GM03348 (cell line): ENCODE measurements at regions not wholly inside any gene's neighbourhood (a gene's known extent, or its start where the extent isn't known, plus 50 kb on each side); places are given as distances from the start of the nearest gene placed in this dataset.

Experiments used
- DNase-seq: peaks from one replicate; pipeline ENCODE4 v3.0.0; 2012; ENCODE audit warnings: low spot score

DNA sequence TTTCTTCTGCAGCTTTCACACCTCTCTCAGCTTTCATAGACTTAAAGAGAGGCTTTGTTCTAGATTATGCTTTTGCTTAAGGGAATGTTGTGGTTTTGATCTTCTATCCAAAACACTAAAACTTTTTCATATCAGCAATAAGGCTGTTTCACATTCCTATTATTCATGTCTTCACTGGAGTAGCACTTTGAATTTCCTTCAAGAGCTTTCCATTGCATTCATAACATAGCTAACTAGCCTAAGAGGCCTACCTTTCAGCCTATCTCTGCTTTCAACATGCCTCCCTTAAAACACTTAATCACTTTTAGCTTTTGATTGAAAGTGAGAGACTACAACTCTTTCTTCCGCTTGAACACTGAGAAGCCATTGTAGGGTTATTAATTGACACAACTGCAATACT is 1117.0 kb upstream of the PHF14 start:
- no peak for DNase-seq

DNA sequence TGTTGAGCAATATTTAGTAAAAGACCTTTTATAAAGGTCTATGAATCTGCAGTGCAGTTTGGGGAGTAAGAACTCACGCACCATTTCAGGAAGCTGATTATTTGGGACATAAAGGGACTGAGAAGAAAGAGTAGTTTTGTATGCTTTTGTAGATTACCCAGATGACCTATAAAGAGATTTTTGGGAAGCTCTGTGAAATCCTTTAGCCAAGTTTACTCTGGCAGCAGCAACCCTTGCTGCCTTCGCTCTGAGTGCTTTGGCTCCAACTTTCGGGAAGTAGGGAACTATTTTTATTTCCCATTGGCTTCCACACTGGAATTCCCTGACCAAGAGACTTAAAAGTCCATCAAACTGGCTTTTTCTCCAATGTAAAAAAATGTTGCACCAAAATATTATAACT is 1110.1 kb upstream of the PHF14 start:
- no peak for DNase-seq

DNA sequence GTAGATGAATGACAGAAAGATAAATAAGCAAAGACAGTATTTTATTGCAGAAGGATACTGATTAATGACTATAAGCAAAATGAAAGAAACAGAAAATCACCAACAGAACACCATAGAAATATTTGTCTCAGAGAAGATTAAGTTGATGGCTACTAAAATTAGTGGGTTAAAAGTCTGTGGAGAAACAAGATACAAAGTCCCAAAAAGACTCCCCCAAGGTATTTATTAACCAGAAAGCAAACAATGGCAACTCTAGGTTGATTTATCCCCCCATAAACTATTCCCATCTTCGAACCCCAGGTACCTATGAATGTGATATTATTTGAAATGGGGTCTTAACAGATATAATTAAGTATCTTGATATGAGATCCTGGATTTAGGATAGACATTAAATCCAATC is 1104.5 kb upstream of the PHF14 start:
- no peak for DNase-seq

DNA sequence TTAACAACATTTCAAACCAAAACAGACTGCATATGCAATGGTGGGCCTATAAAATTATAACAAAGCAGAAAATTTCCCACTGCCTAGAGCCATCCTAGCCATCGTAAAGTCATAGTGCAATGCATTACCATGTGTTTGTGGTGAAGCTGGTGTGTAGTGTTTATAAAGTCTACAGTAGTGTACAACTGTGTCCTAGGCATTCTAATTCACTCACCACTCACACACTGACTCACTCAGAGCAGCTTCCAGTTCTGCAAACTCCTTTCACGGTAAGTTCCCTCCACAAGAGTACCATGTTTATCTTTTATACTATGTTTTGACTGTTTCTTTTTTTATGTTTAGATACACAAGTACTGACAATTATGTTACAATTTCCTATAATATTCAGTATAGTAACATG is 1104.1 kb upstream of the PHF14 start:
- no peak for DNase-seq

DNA sequence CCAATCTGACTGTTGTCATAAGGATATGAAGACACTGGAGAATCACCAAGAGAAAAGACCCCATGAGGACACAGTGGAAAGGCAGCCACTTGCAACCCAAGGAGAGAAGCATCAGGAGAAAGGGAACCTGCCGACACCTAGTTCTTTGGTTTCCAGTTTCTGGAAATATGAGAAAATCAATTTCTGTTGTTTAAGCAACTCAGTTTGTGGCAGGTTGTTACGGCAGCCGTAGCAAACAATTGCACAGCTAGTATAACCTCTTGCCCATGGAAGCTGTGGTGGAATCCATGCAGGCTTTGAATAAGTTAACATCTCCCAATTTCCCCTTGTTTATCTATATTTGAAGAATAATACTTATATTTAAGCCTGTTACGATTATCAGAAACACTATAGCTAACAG is 1103.0 kb upstream of the PHF14 start:
- DNase-seq = no peak

DNA sequence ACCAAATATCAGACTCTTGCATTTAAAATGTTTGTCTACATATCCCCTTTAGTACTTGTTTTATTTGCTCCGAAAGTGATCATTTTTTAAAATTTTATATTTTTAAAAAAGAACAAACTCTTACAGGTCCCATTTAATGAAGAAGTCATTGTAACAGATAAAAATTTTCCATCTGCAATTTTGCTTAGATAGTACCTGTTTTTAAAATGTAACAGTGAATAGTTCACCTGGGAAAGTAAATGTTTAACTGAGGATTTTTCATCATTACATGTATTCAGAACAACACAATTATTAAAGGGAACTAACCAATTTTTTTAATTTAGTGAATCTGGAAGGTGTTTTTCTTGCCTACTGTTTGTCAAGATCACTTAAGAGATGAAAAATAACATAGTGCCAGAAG is 1099.5 kb upstream of the PHF14 start:
- no peak for DNase-seq

DNA sequence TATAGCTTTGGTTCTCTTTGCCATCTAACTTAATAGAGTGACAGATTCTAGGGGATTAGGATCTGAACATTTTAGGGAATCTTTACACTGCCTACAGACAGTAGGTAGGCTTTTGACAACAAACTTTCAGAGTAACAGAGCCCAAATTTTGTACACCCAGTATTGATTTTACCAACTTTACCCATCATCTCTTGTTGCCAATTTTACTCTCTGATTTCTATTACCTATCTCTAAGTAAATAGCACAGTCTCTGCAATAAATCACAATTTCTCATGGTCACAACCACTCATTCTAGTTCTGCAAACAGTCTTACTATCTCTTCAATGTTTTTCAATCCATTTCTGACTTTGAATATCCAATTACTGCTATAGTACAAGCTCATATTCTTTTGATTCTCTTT is 1097.6 kb upstream of the PHF14 start:
- no peak for DNase-seq

DNA sequence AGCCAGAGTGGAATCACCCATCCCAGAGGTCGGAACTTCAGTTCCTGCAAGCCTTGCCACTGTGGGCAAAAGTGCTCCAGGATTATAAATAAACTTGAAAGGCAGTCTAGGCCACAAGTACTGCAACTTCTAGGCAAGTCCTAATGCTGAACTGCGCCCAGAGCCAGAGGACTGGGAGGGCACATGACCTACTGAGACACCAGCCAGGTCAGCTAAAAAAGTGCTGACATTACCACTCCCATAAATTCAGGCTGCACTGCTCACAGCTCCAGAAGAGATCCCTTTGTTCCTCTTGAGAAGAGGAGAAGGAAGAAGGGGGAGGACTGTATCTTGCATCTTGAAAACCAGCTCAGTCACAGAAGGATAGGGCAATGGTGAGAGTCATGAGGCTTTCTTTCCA is 1084.1 kb upstream of the PHF14 start:
- no peak for DNase-seq

DNA sequence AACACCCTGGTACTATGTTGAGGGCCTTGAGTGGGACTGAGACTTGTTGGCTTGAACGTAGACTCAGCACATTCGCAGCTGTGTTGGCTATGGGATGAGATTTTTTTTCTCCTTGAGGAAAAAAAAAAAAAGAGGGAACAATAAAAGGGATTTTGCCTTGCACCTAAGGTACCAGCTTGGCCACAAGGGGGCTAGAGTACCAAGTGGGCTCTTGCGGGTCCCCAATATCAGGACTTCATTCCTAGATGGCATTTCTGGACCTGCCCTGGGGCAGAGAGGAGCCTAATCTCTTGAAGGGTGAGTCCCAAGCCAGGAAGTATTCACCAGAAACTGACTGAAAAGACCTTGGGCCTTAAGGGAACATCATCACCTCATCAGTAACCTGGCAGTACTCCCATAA is 1083.6 kb upstream of the PHF14 start:
- no peak for DNase-seq

DNA sequence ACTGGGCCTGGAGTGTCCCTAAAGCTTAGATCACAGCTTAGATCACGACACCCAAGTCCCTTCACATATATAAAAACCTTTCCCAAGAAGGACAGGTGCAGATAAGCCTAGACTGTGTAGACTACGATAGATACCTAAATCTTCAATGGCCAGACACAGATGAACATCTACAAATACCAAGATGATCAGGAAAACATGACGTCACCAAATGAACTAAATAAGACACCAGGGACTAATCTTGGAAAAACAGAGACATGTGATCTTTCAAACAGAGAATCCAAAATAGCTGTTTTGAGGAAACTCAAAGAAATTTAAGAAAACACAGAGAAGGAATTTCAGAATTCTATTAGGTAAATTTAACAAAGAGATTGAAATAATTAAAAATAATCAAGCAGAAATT is 1082.6 kb upstream of the PHF14 start:
- DNase-seq = no peak

DNA sequence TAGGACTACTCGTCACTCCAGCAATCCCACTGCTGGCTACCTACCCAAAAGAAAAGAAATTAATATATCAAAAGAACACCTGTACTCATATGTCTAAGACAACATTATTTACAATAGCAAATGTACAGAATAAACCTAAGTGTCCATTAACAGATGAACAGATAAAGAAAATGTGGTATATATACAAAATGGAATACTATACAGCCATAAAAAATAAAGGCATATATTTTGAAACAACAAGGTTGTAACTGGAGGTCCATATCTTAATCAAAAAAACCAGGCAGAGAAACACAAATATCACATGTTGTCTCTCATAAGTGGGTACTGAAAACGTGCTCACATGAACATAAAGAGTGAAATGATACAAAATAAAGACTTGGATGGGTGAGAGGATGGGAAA is 1073.3 kb upstream of the PHF14 start:
- no peak for DNase-seq

DNA sequence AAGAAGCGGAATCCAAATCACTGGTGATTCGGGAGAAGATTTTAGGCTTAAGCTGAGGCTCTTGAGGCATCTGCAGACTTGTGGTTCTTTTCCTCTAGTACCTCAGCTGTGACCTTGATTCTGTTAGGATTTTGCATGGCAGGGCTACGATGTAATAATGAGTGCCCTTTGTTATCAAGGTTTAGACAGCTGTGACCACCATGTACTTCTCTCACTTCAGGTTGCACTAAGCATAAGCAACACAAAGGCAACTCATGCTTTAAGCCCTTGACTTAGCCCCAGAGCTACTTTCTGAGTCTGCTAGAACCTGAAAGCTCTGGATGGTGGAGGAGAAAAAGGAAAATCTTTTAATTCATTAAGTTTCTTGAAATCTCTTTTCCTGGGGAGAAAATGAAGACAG is 1052.3 kb upstream of the PHF14 start:
- no peak for DNase-seq

DNA sequence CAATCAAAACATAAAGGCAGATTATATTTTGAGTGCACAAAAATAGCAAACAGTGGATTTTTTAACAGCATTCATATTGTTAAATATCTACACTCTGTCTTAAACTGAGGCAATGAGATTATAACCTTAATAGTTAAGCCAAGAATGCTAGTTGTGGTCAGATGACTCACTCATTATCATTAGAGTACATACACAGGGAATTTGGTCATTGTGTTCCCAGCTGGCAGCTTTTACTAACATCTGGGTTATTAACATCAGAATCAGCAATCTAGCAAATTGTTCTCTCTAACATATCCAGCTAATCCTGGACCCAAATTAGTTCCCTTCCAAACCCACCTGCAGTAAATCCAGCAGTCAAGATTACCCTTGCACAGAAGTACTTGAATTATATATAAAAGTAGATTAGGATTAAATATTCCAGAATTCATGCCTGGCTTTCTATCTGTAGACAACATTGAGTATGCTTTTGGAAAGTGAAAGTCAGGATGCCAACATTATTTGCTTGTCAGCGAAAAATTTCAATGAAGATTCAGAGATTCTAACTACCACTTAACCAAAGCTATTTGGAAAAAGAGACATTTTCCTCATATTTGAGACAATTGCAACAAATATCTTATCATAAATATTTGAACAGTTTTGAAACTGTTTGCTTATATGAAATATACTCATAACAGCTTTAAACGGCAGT is 1035.6 kb upstream of the PHF14 start:
- no peak for DNase-seq

DNA sequence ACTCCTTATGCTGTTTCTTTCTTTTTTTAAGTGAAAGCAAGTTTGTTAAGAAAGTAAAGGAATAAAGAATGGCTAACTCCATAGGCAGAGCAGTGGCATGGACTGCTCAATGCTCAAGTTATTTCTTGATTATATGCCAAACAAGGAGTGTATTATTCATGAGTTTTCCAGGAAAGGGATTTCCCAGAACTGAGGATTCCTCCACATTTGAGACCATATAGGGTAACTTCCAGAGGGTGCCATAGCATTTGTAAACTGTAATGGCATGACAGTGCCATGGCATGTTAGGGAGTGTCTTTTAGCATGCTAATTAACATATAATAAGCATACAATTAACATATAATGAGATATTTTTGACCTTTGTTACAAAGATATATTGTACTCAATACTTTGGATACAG is 1034.5 kb upstream of the PHF14 start:
- DNase-seq = no peak

DNA sequence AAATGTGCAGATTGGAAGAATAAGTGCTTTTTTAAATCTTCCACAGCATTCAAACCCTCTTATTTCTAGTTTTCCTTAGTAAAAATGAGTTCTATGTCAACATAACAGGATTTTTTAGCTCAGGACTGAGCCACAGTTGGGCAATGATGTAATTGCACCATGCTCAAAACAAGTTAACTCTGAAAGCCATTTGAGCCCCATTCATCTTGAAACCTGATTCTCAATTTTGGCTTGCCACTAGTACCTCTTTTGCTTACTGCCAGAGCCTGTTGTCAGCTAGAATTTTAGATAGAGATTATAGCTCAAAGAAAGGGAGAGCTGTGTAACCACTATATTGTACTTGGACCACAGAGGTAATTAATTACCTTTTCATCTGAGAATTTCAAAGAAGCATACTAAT is 1028.5 kb upstream of the PHF14 start:
- no peak for DNase-seq

DNA sequence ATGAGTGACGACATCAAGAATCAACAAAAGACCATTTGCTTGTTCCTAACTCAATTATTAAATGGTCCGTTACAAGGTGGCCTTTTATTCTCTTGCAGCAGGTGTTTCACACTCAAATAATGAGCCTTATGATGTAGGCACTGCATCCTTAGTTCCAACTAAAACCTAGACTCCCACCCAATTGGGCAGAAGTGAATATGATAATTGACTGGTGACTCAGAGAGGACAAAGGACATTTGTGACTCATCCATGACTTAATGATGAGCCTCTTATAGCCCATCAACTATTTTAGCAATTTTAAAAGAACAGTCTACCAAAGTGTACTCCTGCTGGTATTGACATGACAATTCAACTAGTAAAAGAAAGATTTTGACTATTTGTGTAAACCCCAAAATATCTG is 1027.8 kb upstream of the PHF14 start:
- no peak for DNase-seq

DNA sequence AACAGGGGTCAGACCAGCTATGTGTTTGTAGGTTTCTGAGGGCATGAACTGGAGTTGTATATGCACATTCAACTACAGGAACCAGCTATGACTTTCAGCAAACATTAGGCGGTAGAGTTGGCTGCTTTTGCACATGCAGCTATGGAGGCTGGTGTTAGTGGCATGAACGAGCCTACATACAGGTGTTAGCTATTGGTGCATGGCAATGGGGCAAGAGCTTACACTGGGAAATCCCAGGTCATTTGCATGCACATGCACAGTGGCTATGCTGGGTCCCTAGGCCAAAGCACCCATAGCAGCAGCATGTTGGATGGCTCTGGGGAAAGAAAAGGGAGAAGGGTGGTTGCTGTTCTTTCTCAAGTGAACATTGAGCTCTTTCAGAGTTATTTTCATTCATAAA is 1018.5 kb upstream of the PHF14 start:
- DNase-seq = no peak

DNA sequence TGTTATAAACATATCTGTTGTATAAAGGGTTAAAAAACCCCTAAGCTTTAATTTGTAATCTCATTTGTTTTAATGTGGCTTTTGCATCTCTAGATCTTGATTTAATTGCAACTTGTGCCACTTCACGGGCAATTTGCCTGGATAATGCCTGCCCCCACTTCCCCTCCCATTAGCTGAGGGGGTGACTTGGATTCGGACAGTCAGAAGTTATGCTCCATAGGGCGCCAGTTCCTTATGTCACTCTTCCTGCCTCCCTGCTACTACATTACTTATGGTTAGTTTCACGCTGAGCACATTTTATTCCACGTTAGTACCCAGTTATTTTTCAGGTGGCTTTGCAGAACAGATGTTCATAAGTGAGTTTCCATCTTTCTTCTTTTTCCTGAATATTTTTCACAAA is 1015.2 kb upstream of the PHF14 start:
- DNase-seq = no peak

DNA sequence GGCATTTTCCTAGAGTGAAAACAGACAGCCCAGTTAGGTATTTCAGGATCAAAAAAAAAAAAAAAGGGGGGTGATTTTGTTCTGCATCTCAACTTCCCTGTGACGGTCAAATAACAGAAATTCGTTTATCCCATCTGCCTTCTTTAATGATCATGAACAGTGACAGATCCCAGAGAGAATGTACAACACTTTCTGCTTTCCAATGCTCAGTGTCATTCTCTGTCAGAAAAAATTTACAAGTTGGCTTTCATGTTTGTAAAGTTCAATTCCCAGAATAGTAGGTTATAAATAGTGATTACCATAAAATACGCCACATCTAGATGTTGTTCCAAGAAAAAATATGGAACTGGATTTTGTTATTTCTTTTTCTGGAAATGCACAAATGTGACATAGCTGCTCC is 1013.2 kb upstream of the PHF14 start:
- no peak for DNase-seq

DNA sequence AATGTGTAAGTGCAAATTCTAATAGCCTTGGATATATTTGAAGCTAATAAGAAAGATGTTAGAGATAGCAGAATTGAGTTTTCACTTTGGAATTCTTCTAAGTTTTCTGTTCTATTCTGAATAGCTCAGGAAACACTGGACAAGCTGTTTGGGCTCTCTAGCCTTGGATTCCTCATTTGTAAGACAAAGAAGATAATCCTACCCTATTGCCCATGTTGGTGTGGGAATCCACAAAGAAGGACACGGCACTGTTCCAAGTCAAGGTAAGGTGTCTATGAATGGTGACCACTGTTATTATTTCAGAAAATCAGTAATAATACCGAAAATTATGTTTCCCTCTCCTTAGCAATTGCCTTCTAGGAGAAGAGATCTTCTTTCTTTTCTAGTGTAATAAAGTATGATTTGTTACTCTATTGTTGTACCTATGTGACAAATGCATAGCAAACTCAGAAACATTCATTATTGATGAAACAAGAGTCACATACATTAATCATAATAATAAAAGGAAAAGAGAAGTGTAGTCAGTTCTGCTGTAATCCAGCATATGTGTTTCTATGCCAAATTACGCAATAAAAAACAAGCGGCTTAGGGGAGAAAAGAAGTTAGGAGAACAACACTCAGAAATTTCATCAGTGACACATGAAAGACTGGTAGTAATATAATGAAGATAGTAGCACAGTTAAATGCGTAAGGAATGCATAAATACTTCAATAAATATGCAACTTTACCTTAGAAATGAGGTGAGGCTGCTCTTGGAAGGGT is 1012.3 kb upstream of the PHF14 start:
- no peak for DNase-seq

DNA sequence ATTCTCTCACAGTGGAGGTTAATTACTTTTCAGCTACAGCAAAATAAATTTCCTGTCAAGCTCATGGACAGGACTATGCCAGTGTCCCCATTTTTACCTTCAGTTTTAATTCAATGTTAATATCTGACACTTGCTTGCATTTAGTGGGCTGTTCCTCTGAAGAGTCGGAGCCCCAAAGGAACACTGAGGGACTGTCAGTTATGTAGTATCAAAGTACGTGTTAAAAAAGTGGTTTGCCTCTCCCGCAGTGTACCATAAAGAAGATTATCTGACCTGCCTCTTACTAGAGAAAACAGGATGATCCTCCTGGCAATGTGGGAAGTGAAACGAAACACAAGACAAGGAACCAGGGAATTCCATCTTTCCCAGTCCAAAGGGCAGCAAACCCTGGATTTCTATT is 1010.9 kb upstream of the PHF14 start:
- DNase-seq = no peak

DNA sequence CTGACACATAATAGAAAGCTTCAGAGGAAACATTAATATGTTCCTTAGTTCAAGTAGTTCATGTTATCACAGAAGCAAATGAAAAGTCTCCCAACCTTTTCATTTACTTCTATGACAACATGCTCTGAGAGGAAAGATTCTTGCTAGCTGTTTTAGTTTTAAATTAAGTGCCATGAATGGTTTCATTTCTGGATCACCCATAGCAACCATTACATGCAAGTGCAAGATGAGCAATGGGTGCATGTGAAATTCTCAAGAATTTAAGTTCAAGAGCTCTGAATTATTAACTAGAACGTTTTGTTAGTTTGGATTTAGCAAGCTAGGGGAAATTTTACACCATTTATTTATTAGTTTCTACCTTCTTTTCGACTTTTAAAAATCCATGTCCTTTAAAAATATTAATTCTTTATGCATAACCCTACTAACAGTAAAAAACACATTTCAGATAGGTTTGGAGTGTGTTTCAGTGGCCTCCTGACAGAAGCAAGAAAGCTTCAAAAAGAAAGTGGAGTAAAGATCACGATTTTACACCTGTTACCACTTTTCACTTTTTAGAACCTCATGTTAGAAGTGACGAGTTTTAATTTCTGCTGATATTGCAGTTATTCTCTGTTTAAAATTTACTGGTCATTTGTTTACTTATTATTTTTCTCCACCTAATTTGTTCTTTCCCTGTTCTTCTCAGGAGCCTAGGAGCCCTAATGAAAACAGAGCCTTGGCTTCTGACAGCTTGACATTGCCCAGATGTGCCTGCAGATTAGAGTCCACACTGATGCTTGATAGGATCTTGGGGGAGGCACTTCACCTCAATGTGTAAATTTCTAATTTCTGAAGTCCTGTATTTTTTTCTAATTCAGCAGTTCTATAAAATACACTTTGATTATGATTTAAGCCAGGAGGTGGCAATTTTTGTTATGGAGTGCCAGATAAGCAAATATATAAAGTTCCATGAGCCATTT is 995.3 kb upstream of the PHF14 start:
- no peak for DNase-seq
